K562 (cell line): ENCODE measurements at regions not wholly inside any gene's neighbourhood (a gene's known extent, or its start where the extent isn't known, plus 50 kb on each side); places are given as distances from the start of the nearest gene placed in this dataset.

Experiments used
- ATAC-seq: fragments of 200-7000 bp; cut with Tn5 transposase; 3 replicates; pipeline ENCODE4 v1.9.1; 2020; ENCODE audit warnings: moderate library complexity
- BruUV-seq: library from RNA; stranded (reverse); fragments of 400-500 nt; replicated peaks from 2 replicates; lab custom pipeline; 2021; lab: Mats Ljungman, UMichigan
- CTCF ChIA-PET: fragments of 300-600 bp; formaldehyde crosslinking; extraction: SDS; loops from one replicate; lab custom pipeline; 2021; ENCODE audit warnings: low intra/inter-chr PET ratio; lab: Yijun Ruan, JAX
- POLR2A ChIA-PET: fragments of 300-600, 350-650 bp; sonication (Branson Sonifier 250); formaldehyde crosslinking; extraction: SDS; loops from one replicate; lab custom pipeline; 2021; ENCODE audit warnings: antibody characterized with exemption, inconsistent platforms; lab: Yijun Ruan, JAX
- DNase-seq, 4 experiments: peaks; one replicate each; pipeline versions ENCODE4 v3.0.0 to v3.0.0-alpha.2; 2011 to 2018; ENCODE audit warnings: low spot score in 3 of 4, mixed read lengths in 3 of 4; ENCODE audit errors: extremely low read depth in 1 of 4
- FAIRE-seq: peaks from 2 replicates; lab custom pipeline; 2011; peaks lifted over from hg19 to GRCh38; lab: Jason Lieb, UNC
- H2AFZ ChIP-seq: 2 replicates; pipeline ENCODE4 v1.6.0; 2011; ENCODE audit warnings: low read depth, low read length, control low read depth, inconsistent platforms
- H3K27ac ChIP-seq: fragments of 200-600 bp; 3 replicates; pipeline ENCODE4 v1.8.0; 2011; ENCODE audit warnings: low read depth, mild to moderate bottlenecking, control low read depth, inconsistent platforms, low read length, moderate library complexity, mixed read lengths; ENCODE audit errors: extremely low read depth
- H3K27me3 ChIP-seq, 2 experiments: fragments of 300-600 bp in 1 of 2; 2 replicates in 1 of 2; 3 replicates in 1 of 2; pipeline versions ENCODE4 v1.6.0 to v1.8.0; 2011; ENCODE audit warnings: inconsistent platforms in 2 of 2, low read length in 2 of 2, mild to moderate bottlenecking in 1 of 2, mixed read lengths in 1 of 2, moderate library complexity in 1 of 2; ENCODE audit not compliant: control insufficient read depth in 2 of 2, insufficient read depth in 2 of 2
- H3K36me3 ChIP-seq: fragments of 300-600 bp; 3 replicates; pipeline ENCODE4 v1.8.0; 2011; ENCODE audit warnings: mild to moderate bottlenecking, low read length, inconsistent platforms; ENCODE audit not compliant: control insufficient read depth, insufficient read depth
- H3K4me1 ChIP-seq, 2 experiments: fragments of 200-600 bp in 1 of 2; replicated peaks in 1 of 2; 2 replicates in 1 of 2; 3 replicates in 1 of 2; pipeline versions ENCODE4 v1.5.1 to v1.8.0; 2011; ENCODE audit warnings: inconsistent platforms in 2 of 2, low read length in 2 of 2, mild to moderate bottlenecking in 1 of 2, mixed read lengths in 1 of 2, moderate library complexity in 1 of 2; ENCODE audit not compliant: control insufficient read depth in 2 of 2, insufficient read depth in 2 of 2
- H3K4me2 ChIP-seq: 2 replicates; pipeline ENCODE4 v1.6.1; 2011; ENCODE audit warnings: low read length, control low read depth, inconsistent platforms, mixed read lengths; ENCODE audit not compliant: insufficient read depth
- H3K4me3 ChIP-seq: fragments of 200-600 bp; sonication (generic), shearing (Covaris generic); 2 replicates; pipeline ENCODE4 v1.5.1; 2016; ENCODE audit warnings: control low read depth, inconsistent platforms
- H3K79me2 ChIP-seq: fragments of 200-600 bp; 3 replicates; pipeline ENCODE4 v1.8.0; 2011; ENCODE audit warnings: low read length, inconsistent platforms; ENCODE audit not compliant: control insufficient read depth, insufficient read depth
- H3K9ac ChIP-seq, 2 experiments: 2 replicates each; pipeline versions ENCODE4 v1.6.0 to v1.6.1; 2011; ENCODE audit warnings: low read depth in 2 of 2, low read length in 2 of 2, control low read depth in 1 of 2, inconsistent platforms in 1 of 2, mild to moderate bottlenecking in 1 of 2, mixed read lengths in 1 of 2; ENCODE audit not compliant: insufficient read depth in 1 of 2
- H3K9me1 ChIP-seq: one replicate; pipeline ENCODE4 v1.6.0; 2011; ENCODE audit warnings: inconsistent platforms, mild to moderate bottlenecking, low read length, moderate library complexity; ENCODE audit not compliant: control insufficient read depth, insufficient read depth
- H3K9me3 ChIP-seq: replicated peaks from 2 replicates; pipeline ENCODE4 v1.5.1; 2011; ENCODE audit warnings: low read depth, low read length, inconsistent platforms; ENCODE audit not compliant: control insufficient read depth, insufficient read depth
- H4K20me1 ChIP-seq: replicated peaks from 2 replicates; pipeline ENCODE4 v1.6.1; 2011; ENCODE audit warnings: low read length, inconsistent platforms, mixed read lengths; ENCODE audit not compliant: control insufficient read depth, insufficient read depth
- EZH2 ChIP-seq: IDR thresholded peaks from 2 replicates; pipeline ENCODE4 v1.6.1; 2012; ENCODE audit warnings: low read depth, mild to moderate bottlenecking, inconsistent platforms, low read length, borderline replicate concordance
- GABPA ChIP-seq: fragments of 200-800 bp; sonication (Bioruptor generic); conservative IDR thresholded peaks from 2 replicates; pipeline ENCODE4 v1.6.1; 2016; ENCODE audit warnings: low read depth, missing genetic modification characterization, missing compliant biosample characterization
- ID3 ChIP-seq, 2 experiments: fragments of 250-450 bp in 1 of 2; fragments of 450-650 bp in 1 of 2; sonication (Bioruptor Pico) in 1 of 2; IDR thresholded peaks; 2 replicates each; pipeline versions ENCODE4 v1.6.1 to v1.8.0; 2016 to 2021; ENCODE audit warnings: mild to moderate bottlenecking in 2 of 2, moderate library complexity in 2 of 2, missing compliant biosample characterization in 1 of 2, missing genetic modification characterization in 1 of 2
- JUNB ChIP-seq: fragments of 450-650 bp; formaldehyde crosslinking; conservative IDR thresholded peaks from 2 replicates; pipeline ENCODE4 v1.4.0; 2020; ENCODE audit warnings: mild to moderate bottlenecking
- MBD2 ChIP-seq: sonication (generic); IDR thresholded peaks from 2 replicates; pipeline ENCODE4 v1.6.1; 2016; ENCODE audit warnings: low read depth, borderline replicate concordance
- NRF1 ChIP-seq, 2 experiments: fragments of 450-650 bp; IDR thresholded peaks in 1 of 2; conservative IDR thresholded peaks in 1 of 2; 2 replicates each; pipeline ENCODE4 v1.6.1; 2014; ENCODE audit warnings: mild to moderate bottlenecking in 2 of 2
- ZBTB11 ChIP-seq, 3 experiments: fragments of 200-800 bp in 1 of 3; fragments of 250-450 bp in 1 of 3; fragments of 450-650 bp in 1 of 3; sonication (Bioruptor Pico) in 1 of 3; sonication (Bioruptor generic) in 1 of 3; formaldehyde crosslinking in 1 of 3; IDR thresholded peaks; 2 replicates each; pipeline versions ENCODE4 v1.6.1 to v1.8.0; 2016 to 2022; ENCODE audit warnings: mild to moderate bottlenecking in 2 of 3, missing genetic modification characterization in 2 of 3, missing compliant biosample characterization in 1 of 3, moderate library complexity in 1 of 3
- ZNF197 ChIP-seq: fragments of 200-800 bp; sonication (Bioruptor generic); IDR thresholded peaks from 2 replicates; pipeline ENCODE4 v1.6.1; 2016; ENCODE audit warnings: low read depth, missing genetic modification characterization, missing compliant biosample characterization
- ZNF311 ChIP-seq: fragments of 250-450 bp; sonication (Bioruptor Pico); IDR thresholded peaks from 2 replicates; pipeline ENCODE4 v1.4.0; 2020; ENCODE audit warnings: mild to moderate bottlenecking, moderate library complexity
- WGBS: fragments of 100-300 bp; shearing (Covaris generic); methylation state at CpG from one replicate; pipeline ENCODE4 v1.1.6; 2016; ENCODE audit warnings: low coverage, mixed read lengths; ENCODE audit not compliant: insufficient coverage; ENCODE audit errors: missing lambda C conversion rate; 5-methylcytosine and 5-hydroxymethylcytosine counted together
- in situ Hi-C: fragments of 300-500 bp; cut with MboI; formaldehyde crosslinking; loops from 4 replicates; pipeline ENCODE4 v1.15.0; 2018; ENCODE audit warnings: inconsistent platforms, mixed read lengths
- intact Hi-C: fragments of 100-400 bp; cut with micrococcal nuclease; formaldehyde crosslinking; loops from 2 replicates; pipeline ENCODE4 v1.14.2; 2022

- ATAC-seq = no peak
- Histone ChIP-seq H3K9me3 (no peaks in the 10 kb centered on the region), H3K4me3 (no peak overlapping the region), H4K20me1 (no peaks in the 10 kb centered on the region), H3K27ac (no peak overlapping the region), H3K79me2 (no peaks in the 10 kb centered on the region), H3K27me3 (no peaks in the 10 kb centered on the region), H3K9me1 (no peaks in the 10 kb centered on the region), H2AFZ (no peak overlapping the region), H3K36me3 (no peaks in the 10 kb centered on the region), H3K9ac (no peak overlapping the region), H3K4me1 (no peaks in the 10 kb centered on the region), H3K4me2 (no peak overlapping the region)
- CTCF ChIA-PET = no interaction called here
- POLR2A ChIA-PET = no interaction called here
- no peak for DNase-seq
- WGBS = 0% methylated on average over 5 of the region's 5 CpGs
- intact Hi-C loops = no loop called here
- FAIRE-seq = no peak
- TF ChIP-seq ZNF197 (CRISPR knock-in tag) = no peak
- no peak for TF ChIP-seq MBD2
- no peak for TF ChIP-seq ID3 (CRISPR knock-in tag; IDR thresholded peaks at IDR 0.05)
- TF ChIP-seq ID3 (tag; IDR thresholded peaks at IDR 0.05) = no peak
- no peak for TF ChIP-seq EZH2
- TF ChIP-seq JUNB (CRISPR knock-in tag) = no peak
- no peak for TF ChIP-seq ZNF311 (CRISPR knock-in tag)
- no peak for TF ChIP-seq NRF1 (conservative IDR thresholded peaks at IDR 0.05 in 1 of 2, IDR thresholded peaks at IDR 0.05 in 1 of 2)
- TF ChIP-seq GABPA (tag) = no peak
- TF ChIP-seq ZBTB11 (CRISPR knock-in tag; IDR thresholded peaks at IDR 0.05) = no peak
- in situ Hi-C loops = no loop called here
- BruUV-seq = no TSS peak
Observed at GRCh38 chr4:42326040-42326439, 71.2 kb upstream of the SHISA3 start.
